ENCODE measurements at regions not wholly inside any gene's neighbourhood (a gene's known extent, or its start where the extent isn't known, plus 50 kb on each side); places are given as distances from the start of the nearest gene placed in this dataset.

DNA sequence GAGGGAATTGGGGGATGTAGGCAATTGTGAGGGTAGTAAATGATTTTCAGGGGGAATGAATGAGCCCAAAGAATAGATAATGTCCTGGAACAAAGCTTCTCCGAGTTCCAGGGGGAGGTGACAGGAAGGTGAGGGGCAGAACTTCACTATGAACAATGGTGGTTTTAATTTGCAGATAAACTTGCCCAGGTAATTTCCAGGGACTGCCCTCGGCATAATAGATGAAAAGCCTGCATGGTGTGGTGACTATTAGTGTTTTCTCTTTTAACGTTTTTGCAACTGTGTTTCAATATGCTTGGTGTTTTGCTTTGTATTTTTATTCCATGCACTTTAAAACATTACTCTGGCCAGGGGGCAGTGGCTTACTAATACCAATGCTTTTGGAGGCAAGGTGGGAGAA is 325.2 kb upstream of the RGS6 start:
- no peak overlapping the region for H3K27ac ChIP-seq (ENCODE audit: insufficient read length, low read depth, low read length)
- H3K79me1 ChIP-seq (ENCODE audit: insufficient read depth, low read depth, low read length, poor library complexity, severe bottlenecking): peaks cover 3% of the 10 kb centered on the region
- no peak overlapping the region for H3K18ac ChIP-seq (ENCODE audit: insufficient read length, low read depth, low read length)
- H2AFZ ChIP-seq (ENCODE audit: low read length): no peak overlapping the region
- no peak overlapping the region for H4K5ac ChIP-seq (ENCODE audit: insufficient read length, low read depth, low read length)
- H4K91ac ChIP-seq (ENCODE audit: insufficient read length, low read depth, low read length): no peak overlapping the region
- Mint-ChIP-seq H3K27me3 (ENCODE audit: low read depth) (peaks cover 5% of the 10 kb centered on the region), H3K4me1 (peaks cover 24 to 30% of the 10 kb centered on the region in 2 experiments), H3K4me3 (no peak overlapping the region), H3K9me3 (no peaks in the 10 kb centered on the region), H3K36me3 (ENCODE audit: insufficient read depth in 1 of 3, low read depth in 3 of 3) (peaks cover 0 to 2% (median 0%) of the 10 kb centered on the region in 3 experiments; a peak in 1 of 7 replicates), H3K27ac (peak overlapping the region in 1 of 3 experiments; percentile 78; a peak in 2 of 7 replicates)
- no peak overlapping the region for H2AK5ac ChIP-seq (ENCODE audit: insufficient read length, low read length)
- TF ChIP-seq, protein P1, sequence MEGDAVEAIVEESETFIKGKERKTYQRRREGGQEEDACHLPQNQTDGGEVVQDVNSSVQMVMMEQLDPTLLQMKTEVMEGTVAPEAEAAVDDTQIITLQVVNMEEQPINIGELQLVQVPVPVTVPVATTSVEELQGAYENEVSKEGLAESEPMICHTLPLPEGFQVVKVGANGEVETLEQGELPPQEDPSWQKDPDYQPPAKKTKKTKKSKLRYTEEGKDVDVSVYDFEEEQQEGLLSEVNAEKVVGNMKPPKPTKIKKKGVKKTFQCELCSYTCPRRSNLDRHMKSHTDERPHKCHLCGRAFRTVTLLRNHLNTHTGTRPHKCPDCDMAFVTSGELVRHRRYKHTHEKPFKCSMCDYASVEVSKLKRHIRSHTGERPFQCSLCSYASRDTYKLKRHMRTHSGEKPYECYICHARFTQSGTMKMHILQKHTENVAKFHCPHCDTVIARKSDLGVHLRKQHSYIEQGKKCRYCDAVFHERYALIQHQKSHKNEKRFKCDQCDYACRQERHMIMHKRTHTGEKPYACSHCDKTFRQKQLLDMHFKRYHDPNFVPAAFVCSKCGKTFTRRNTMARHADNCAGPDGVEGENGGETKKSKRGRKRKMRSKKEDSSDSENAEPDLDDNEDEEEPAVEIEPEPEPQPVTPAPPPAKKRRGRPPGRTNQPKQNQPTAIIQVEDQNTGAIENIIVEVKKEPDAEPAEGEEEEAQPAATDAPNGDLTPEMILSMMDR (conservative IDR thresholded peaks at IDR 0.05): no peak
- H3K9me3 ChIP-seq (ENCODE audit: control insufficient read depth, low read depth, low read length): no peaks in the 10 kb centered on the region
- no peak overlapping the region for H4K8ac ChIP-seq (replicated peaks; ENCODE audit: insufficient read length, low read depth, low read length)
- no peak overlapping the region for H2BK12ac ChIP-seq (ENCODE audit: insufficient read length, low read depth, low read length)
- H4K20me1 ChIP-seq (ENCODE audit: control insufficient read depth, insufficient read depth, insufficient read length): no peaks in the 10 kb centered on the region
- H3K27me3 ChIP-seq (ENCODE audit: insufficient read depth, low read length): no peaks in the 10 kb centered on the region
- no peak for DNase-seq
- H2BK15ac ChIP-seq (ENCODE audit: low read depth, low read length): no peak overlapping the region
- H3K23me2 ChIP-seq (ENCODE audit: insufficient read length, low read depth, low read length, poor library complexity, severe bottlenecking): no peaks in the 10 kb centered on the region
- H3K4me2 ChIP-seq (ENCODE audit: insufficient read depth, insufficient read length, low read length): no peak overlapping the region
- peaks cover 4% of the 10 kb centered on the region; the same call in 1 of the 2 replicates for H3K4me1 ChIP-seq (ENCODE audit: insufficient read depth, low read length)
- no peak overlapping the region for H3K9ac ChIP-seq (ENCODE audit: extremely low read depth, insufficient read length, low read length)
- no peak overlapping the region for H3K4ac ChIP-seq (ENCODE audit: low read depth, low read length)
- no peak overlapping the region for H3K14ac ChIP-seq (ENCODE audit: insufficient read depth, low read length)
- no peak overlapping the region for H2BK120ac ChIP-seq (ENCODE audit: low read depth, low read length, poor library complexity, severe bottlenecking)
- WGBS (ENCODE audit: extremely low coverage, insufficient read length, low lambda C conversion rate): no CpG with 5 or more reads among the region's 3 CpGs
- no peak overlapping the region for H3K23ac ChIP-seq (ENCODE audit: insufficient read length, low read depth, low read length)
- H3T11ph ChIP-seq (ENCODE audit: low read length): no peak overlapping the region
- peaks cover 4% of the 10 kb centered on the region; the same call in 1 of the 2 replicates for H3K79me2 ChIP-seq (ENCODE audit: insufficient read depth, low read length)
- H3K56ac ChIP-seq (ENCODE audit: insufficient read length, low read depth, low read length): no peak overlapping the region
- H2BK5ac ChIP-seq (ENCODE audit: insufficient read length, low read length): no peak overlapping the region
- H2BK20ac ChIP-seq (ENCODE audit: low read depth, low read length, poor library complexity, severe bottlenecking): no peak overlapping the region
